GM21381 (cell line): ENCODE measurements at regions not wholly inside any gene's neighbourhood (a gene's known extent, or its start where the extent isn't known, plus 50 kb on each side); places are given as distances from the start of the nearest gene placed in this dataset.
"Not testable (repeated sequence)": the region's sequence is repeated elsewhere in the genome, so short reads cannot be mapped to it uniquely, and the experiment has no call there.

Source experiments
- ATAC-seq: cut with Tn5 transposase; IDR thresholded peaks from one replicate; pipeline ENCODE4 v1.9.1; 2021; ENCODE audit warnings: mild to moderate bottlenecking, moderate library complexity; ENCODE audit not compliant: unreplicated experiment

DNA sequence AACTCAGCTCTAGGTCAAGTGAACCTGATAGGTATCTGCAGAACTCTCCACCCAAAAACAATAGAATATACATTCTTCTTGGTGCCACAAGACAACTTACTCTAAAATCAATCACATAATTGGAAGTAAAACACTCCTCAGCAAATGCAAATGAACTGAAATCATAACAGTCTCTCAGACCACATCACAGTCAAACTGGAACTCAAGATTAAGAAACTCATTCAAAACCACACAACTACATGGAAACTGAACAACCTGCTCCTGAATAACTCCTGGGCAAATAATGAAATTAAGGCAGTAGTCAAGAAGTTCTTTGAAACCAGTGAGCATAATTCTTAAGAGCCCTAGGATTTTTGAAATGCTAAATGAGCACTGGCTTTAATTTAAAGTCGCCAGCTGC is 125.4 kb upstream of the PDE4D start:
- not testable (repeated sequence) for ATAC-seq

DNA sequence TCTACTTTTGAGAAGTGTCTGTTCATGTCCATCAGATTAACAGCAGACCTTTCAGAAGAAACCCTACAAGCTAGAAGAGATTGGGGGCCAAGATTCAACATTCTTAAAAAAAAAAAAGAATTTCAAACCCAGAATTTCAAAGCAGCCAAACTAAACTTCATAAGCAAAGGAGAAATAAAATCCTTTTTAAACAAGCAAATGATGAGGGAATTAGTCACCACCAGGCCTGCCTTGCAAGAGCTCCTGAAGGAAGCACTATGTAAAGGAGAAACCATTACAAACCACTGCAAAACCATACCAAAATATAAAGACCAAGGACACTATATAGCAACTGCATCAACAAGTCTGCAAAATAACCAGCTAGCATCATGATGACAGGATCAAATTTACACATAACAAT is 124.6 kb upstream of the PDE4D start:
- no peak for ATAC-seq

DNA sequence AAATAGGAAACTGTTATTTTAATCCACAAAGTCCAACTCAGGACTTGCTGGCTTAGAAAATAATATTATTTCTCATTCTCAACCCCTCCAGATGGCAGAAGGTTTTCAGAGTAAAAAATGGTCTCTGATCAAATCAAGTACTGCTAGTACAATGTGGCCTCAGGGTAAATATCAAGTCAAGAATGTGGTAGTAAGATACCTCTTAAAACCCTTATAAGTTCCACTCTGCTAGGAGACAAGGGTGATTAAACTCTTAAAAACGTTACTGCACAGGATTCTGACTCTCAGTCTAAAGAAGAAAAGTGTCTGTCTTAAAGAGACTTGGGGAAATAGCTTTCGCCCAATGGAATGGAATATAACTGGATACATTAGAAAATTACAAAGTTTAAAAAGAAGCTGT is 120.8 kb upstream of the PDE4D start:
- no peak for ATAC-seq

DNA sequence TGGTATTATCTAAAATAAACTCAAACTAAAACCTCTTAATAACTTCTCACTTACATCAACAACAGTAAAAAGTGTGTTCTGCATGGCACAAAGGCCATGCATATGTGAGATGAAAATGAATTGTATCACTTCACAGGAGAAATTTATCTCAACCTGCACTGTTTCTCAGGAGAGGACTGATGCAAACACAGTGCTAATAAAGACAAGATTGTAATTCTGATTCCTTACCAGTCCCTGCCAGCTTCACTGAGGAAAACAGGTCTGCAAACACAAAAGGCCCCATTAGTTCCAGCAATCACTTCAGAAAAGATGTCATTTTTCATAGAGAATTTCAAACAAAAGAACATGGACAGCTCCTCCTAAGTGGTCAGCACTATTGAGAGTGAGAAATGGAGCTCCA is 117.3 kb upstream of the PDE4D start:
- no peak for ATAC-seq

DNA sequence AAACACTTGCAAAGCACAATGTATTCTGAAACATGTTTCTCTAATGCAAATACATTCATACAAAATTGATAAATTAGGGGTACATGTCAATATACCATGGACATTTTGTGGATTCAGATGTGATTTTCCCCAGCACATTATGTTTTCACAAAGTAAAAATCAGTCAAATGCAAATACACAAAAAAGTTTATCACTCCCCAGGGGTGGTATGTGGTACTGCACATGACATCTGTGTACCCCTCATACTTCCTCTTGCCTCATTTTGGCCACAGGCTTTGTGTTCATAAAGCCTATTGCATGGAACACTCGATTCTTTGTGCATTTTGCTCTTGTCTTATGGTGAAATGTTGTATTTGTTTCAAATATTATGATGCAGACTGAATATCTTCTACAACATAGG is 116.8 kb upstream of the PDE4D start:
- no peak for ATAC-seq

DNA sequence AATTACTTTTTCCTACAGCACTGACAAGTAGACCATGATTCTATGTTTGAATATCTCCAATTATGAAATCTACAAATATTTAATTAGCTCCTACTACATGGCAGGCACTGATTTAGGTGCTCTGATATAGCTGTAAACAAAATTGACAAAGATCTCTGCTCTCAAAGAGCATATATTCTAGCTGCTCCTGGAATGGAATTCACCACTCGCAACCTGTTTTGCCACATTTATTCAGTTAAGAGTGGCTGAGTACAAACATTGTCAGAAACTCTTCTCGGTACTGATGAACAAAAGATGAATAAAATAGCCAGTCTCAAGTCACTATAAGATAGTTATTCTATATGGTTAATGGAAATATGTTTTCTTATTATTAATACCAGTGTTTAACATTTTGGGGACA is 114.2 kb upstream of the PDE4D start:
- no peak for ATAC-seq

DNA sequence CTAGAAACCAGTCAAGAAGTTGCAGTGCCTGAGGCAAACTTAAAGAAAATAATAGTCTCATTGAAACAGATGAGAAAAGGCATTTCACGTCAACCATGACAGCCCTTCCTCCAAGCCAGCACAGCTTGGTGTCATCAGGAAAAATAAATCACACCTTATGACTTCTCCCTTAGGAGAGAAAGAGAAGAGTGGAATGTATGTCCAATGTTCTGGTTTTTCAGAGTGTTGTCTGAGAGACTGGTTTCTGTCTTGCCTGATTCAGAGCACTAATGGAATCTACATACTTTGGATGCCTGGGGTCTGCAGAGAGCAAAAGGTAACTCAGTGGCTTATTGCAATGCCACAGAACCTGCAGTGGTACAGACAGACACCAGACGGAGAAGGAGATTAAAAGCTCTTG is 105.5 kb upstream of the PDE4D start:
- no peak for ATAC-seq

DNA sequence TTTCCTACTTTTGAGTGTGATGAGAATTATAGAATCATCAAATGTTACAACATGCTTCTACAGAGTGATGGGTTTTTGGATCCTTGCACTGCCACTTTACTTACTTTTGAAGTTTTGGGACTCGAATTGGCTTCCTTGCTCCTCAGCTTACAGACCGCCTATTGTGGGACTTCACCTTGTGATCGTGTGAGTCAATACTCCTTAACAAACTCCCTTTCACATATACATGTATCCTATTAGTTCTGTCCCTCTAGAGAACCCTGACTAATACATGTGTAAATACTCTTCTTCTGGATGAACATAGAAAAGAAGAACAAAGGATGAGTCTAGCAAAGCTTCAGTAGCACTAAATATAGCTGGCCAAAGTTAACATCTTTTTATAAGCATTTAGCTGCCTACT is 98.7 kb upstream of the PDE4D start:
- ATAC-seq: no peak

DNA sequence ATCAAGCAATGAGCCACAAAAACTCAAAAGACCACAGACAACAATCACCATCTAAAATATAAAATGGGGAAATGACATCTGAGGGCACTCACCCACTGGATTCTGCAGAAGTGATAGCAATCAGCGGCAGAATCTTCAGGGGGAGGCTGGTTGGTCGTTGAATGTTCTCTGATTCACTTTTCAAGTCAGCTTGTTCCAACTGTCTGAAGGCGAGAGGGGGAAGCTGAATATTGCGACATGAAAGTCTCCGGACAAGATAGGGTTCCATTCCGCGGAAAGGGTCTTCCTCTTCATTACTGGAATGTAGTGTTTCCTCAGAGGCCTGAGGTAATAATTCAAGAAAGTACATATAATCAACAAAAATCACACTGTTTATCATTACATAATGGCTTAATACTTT is 94.9 kb upstream of the PDE4D start:
- ATAC-seq: no peak

DNA sequence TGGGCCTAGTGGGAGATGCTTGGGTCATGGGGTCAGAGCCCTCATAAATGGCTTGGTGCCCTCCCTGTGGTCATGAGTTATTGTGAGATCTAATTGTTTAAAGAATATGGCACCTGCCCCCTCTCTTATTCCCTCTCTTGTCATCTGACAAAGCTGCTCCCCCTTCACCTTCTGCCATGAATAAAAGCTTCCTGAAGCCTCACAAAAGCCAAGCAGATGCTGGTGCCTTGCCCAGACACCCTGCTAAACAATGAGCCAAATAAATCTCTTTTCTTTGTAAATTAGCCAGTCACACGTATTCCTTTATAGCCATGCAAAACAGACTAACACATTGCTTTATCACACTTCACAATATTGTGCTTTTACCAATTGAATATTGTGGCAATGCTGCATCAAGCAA is 82.8 kb upstream of the PDE4D start:
- ATAC-seq: no peak

DNA sequence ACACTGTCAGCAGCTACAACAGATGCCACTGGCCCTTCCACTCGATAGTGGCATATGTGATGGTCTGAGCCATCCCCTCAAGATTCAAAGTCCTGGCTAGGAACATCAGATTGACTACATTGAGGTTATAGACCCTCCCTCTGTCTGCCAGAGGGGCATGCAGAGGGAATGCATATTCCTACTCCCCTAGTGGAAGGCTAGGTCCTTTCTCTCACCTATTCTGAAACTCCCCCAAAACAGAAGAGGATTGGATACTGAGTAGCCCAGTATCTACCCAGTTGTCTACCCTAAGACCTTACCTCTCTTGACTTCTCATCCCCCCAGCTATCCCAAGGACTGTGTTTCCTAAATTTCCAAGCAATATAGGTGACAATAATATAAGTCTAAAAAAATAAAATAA is 78.5 kb upstream of the PDE4D start:
- no peak for ATAC-seq

DNA sequence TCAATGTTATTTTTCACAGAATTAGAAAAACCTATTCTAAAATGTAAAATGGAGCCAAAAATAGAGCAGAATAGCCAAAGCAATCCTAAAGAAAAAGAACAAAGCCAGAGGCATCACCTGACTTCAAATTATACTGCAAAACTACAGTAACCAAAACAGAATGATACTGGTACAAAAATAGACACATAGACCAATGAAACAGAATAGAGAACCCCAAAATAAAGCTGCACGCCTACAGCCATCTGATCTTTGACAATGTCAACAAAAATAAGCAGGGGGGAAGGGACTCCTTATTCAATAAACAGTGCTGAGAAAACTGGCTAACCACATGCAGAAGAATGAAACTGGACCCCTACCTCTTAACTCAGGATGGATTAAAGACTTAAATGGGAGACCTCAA is 65.8 kb upstream of the PDE4D start:
- no peak for ATAC-seq

DNA sequence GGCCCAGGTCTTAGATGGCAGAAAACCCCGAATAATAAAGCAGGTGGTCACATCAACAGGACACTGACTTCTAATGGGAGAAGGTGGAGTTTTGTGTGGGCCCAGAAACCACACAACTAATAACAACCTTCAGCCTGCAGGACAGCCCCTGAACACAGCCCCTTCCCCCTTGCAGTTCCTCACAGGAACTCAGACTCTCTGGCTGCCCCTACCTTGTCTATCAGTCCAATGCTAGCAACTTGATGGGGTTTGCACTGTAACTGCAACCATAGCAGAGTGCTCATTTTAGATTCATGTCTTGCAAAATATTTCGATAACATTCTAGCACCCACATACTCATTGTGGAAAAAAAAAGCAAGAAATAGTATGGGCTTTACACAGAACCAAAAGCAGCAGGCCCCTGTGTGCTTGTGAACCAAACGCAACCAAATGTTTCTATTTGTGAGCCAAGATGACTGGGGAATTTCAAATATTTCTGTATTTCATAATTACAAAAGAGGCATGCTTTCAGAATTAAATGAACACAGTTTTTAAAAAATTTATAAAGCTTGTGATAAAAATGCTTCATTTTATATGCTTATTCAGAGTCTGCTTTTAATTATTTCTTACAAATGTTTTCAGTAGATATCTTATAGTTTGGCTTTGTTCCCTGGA is 62.7 kb upstream of the PDE4D start:
- ATAC-seq: no peak

DNA sequence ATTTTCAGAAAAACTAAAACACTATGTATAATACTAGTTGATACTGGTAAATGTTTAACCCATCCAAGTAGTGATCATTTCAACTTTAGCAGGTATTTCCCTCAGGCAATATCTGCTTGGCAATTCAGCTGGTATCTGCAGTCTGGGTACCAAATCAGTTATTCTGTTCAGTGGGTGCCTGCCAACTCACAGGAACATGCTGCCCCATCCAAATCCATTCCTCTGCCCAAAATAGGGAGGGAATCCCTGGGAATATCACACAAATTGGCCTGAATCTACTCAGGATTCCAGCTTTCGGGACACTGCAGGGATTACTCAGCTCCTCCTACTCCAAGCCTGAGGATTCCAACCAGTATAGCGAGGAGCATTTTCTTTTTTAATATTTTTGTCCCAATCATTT is 61.7 kb upstream of the PDE4D start:
- ATAC-seq: no peak

DNA sequence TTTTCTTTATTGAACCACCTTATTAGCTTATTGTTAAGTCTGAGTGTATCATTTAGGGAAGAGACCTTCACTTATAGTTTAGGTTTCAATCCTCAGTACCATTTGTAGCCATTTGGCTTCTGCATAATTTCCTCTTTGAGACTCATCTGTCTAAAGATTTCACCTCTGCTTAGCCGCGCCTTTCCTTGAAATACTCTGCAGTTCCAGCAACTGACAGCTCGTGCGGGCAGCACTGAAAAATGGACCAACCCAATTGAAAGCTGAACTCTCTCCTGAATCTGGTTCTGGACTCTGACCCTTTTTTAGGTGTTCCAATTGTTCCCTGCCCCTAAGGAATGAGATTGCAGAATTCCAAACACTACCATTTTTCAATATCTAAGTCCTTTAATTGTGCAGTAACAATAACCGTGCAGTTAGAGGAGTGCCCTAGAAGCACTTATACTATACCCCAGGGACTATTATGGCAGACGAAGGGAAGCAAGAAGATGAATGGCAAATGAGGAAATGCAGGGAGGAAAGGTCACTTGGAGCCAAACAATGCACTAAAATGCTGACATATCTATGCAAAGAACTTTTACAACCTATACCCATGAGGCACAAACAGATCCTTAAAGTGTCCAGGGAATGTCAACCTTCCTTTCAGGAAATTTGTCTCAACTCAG is 50.1 kb upstream of the PDE4D start:
- no peak for ATAC-seq
